HUES6 (cell line): ENCODE measurements at regions not wholly inside any gene's neighbourhood (a gene's known extent, or its start where the extent isn't known, plus 50 kb on each side); places are given as distances from the start of the nearest gene placed in this dataset.

Experiments used
- H3K27ac ChIP-seq: 2 replicates; pipeline ENCODE4 v1.7.0; 2013; ENCODE audit warnings: low read depth, mild to moderate bottlenecking, low read length, inconsistent platforms
- H3K27me3 ChIP-seq: 2 replicates; pipeline ENCODE4 v1.6.1; 2013; ENCODE audit warnings: low read length; ENCODE audit not compliant: control insufficient read depth, insufficient read depth
- H3K36me3 ChIP-seq: 2 replicates; pipeline ENCODE4 v1.6.1; 2013; ENCODE audit warnings: low read length; ENCODE audit not compliant: control insufficient read depth, insufficient read depth
- H3K4me1 ChIP-seq: 2 replicates; pipeline ENCODE4 v1.6.1; 2013; ENCODE audit warnings: low read length; ENCODE audit not compliant: control insufficient read depth, insufficient read depth
- H3K4me3 ChIP-seq: 2 replicates; pipeline ENCODE4 v1.5.1; 2013; ENCODE audit warnings: low read depth, low read length
- H3K9ac ChIP-seq: one replicate; pipeline ENCODE4 v1.6.1; 2013; ENCODE audit warnings: mild to moderate bottlenecking, low read length
- H3K9me3 ChIP-seq: 2 replicates; pipeline ENCODE4 v1.6.1; 2013; ENCODE audit warnings: low read depth, low read length; ENCODE audit not compliant: control insufficient read depth, insufficient read depth

DNA sequence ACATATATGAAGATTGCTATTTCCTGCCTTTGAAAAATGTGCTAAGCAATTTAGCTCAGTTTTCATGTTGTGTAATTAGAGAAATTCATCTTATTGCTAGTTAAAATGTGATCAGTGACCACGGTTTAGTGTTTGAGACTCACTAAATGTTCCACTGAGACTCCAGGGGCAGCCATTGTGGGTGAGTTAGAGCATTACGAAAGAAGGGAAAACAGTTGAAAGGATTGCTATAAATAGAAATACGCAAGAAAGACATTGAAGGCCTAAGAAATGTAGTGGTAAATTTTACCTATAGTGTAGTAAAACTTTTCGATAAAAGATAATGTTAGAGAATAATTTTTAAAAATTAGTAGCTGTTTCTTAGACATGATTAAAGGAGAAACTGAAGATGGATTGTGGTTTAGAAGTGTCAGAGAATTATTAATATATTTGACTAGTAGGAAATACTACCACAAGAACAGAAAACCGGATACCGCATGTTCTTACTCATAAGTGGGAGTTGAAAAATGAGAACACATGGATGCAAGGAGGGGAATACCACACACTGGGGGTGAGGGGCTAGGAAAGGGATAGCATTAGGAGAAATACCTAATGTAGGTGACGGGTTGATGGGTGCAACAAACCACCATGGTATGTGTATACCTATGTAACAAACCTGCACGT lies 394.5 kb downstream of the SEMA3D start:
- peaks cover 4% of the 10 kb centered on the region; the same call in 1 of the 2 replicates for H3K9me3 ChIP-seq
- H3K4me3 ChIP-seq = no peak overlapping the region
- no peak overlapping the region for H3K9ac ChIP-seq
- H3K27me3 ChIP-seq = no peaks in the 10 kb centered on the region
- H3K36me3 ChIP-seq = no peaks in the 10 kb centered on the region
- no peaks in the 10 kb centered on the region for H3K4me1 ChIP-seq
- H3K27ac ChIP-seq = no peak overlapping the region

DNA sequence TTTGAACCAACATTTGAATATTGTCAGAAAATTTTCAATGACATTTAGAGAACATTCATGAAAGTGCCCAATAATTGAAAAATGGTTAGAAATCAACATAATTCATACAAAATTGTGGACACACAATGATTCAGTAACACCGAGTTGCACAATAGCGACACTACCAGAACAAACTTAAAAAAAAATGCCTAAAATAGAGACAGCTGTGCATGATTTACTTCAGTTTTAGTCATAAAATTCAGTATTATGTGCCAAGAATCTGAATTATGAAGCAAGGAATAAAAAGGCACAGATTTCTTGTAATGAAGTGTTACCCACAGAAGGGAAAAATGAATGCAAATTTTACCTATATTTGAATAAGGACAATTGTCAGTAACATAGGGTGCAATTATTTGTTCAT lies 396.0 kb downstream of the SEMA3D start:
- Histone ChIP-seq H3K4me1 (no peaks in the 10 kb centered on the region), H3K9ac (no peak overlapping the region), H3K4me3 (no peak overlapping the region), H3K36me3 (no peaks in the 10 kb centered on the region), H3K9me3 (0 out of 2 replicates have a peak, but pooled peaks cover 2% of the 10 kb centered on the region), H3K27ac (no peak overlapping the region), H3K27me3 (no peaks in the 10 kb centered on the region)

DNA sequence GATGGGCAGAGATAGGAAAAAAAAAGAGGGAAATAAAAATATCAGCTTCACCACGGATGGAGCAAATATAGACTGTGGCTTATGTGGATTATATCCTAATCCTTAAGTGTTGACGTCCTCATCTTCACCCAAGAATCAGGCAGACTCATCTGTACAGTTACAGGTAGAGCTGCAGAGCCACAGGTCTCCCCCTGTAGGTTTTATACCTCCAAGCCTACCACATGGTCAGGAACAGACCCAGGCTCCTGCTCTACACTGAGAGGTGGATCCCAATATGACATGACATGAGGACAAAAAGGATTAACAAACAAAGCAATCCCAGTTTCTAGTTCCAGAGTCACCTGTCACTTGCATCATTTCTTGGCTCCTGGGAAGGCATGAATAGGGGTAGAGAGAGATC lies 400.8 kb downstream of the SEMA3D start:
- Histone ChIP-seq H3K27me3 (no peaks in the 10 kb centered on the region), H3K27ac (no peak overlapping the region), H3K36me3 (no peaks in the 10 kb centered on the region), H3K4me1 (peaks cover 4% of the 10 kb centered on the region), H3K9ac (no peak overlapping the region), H3K9me3 (no peaks in the 10 kb centered on the region), H3K4me3 (no peak overlapping the region)

- Histone ChIP-seq H3K9ac (no peak overlapping the region), H3K27me3 (no peaks in the 10 kb centered on the region), H3K4me1 (peaks cover 4% of the 10 kb centered on the region), H3K36me3 (no peaks in the 10 kb centered on the region), H3K4me3 (no peak overlapping the region), H3K9me3 (no peaks in the 10 kb centered on the region), H3K27ac (no peak overlapping the region)
Measured at GRCh38 chr7:84784450-84784849, 402.4 kb downstream of the SEMA3D start.

DNA sequence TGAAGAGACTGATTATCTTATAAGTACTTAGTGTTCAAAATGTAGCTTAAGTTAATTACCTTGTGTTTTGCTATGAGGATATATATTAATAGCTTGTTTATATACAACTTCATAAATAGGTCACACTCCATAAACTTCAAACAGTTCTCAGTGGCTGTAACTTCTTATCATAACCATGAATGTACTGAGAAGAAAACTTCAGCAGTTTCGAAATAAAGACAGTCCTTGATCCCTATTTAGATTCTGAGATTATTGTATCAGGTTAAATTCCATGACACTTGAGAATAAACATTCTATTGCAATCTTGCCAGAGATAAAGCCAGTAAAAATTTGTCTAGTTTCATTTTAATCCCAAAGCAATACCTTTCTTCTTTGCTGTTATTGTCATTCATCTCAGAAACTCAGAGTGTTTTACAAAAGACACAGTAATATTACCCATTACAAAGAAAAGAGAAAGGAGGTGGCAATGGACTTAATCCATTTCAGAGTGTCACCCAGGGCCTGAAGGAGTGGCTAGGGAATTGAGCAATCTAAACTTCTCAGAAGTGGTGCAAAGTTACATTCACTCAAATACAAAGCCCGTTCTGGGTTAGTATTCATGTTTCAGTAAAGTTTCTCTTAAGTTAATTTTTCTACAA lies 403.6 kb downstream of the SEMA3D start:
- H3K27ac ChIP-seq = no peak overlapping the region
- H3K9me3 ChIP-seq = no peaks in the 10 kb centered on the region
- H3K9ac ChIP-seq = no peak overlapping the region
- H3K36me3 ChIP-seq = no peaks in the 10 kb centered on the region
- no peaks in the 10 kb centered on the region for H3K27me3 ChIP-seq
- H3K4me3 ChIP-seq = no peak overlapping the region
- H3K4me1 ChIP-seq = peaks cover 4% of the 10 kb centered on the region

DNA sequence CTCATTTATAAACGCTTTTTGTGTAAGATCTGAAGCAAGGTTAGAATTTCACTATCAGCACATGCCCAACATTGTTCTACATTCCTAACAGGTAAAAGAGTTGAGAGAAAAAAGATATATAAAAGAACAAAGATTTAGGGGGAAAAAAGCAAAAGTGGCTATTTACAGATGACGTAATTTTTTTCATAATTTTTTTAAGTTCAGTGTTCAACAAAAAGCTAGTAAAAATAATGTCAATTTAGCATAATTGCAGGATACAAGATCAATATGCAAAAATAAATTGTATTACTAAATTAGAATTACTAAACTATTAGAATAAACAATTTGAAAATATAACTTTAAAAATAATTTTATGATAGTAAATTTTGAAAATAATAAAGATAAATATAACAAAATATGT lies 405.0 kb downstream of the SEMA3D start:
- H3K9me3 ChIP-seq = peaks cover 4% of the 10 kb centered on the region; the same call in 1 of the 2 replicates
- H3K4me3 ChIP-seq = no peak overlapping the region
- H3K27ac ChIP-seq = no peak overlapping the region
- H3K27me3 ChIP-seq = no peaks in the 10 kb centered on the region
- H3K4me1 ChIP-seq = peaks cover 4% of the 10 kb centered on the region
- H3K36me3 ChIP-seq = no peaks in the 10 kb centered on the region
- no peak overlapping the region for H3K9ac ChIP-seq

DNA sequence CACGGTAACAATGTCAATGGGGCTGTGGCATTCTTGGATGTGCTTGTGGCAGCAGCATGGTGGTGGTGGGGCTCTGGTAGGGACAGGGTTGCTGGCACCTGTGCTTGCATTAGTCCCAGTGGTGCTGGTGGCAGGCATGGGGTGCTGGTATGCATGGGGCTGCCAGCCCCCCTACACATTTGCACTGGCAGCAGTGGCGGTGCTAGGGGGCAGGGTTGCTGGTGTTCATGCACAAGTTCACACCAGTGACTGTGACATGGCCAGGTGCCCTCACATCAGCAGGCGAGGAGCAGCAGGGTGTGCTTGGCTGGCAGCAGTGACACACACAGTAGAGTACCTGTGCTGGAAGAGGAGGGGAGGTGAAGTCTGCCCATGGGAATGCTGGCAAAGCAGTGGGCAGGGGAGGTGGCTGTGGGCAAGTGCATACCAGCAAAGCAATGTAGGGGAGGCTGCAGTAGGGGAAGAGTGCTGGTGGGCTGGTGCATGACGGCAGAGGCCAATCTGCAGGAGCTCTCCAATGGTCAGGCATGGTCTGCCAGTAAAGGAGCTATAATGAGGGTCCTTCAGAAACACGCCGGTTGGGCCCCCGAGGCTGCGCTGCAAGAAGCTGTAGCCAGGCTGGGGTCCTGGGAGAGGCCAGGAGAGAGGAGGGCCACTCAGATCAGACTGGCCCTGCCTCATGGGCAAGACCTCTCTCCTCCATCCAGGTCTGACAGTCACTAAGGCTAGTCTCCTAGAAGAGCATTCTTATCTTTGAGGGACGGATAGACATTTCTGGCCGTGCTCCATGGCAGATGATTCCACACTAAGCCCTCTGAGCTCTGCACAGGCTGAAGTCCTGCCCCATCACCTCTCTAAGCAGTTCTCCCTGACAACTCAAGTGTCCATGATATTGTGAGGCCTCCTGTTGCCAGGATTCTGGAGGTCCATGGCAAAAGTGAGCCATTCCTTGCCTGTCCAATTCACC lies 406.4 kb downstream of the SEMA3D start:
- Histone ChIP-seq H3K4me1 (peaks cover 4% of the 10 kb centered on the region), H3K9ac (no peak overlapping the region), H3K9me3 (peaks cover 4% of the 10 kb centered on the region; the same call in 1 of the 2 replicates), H3K27me3 (no peaks in the 10 kb centered on the region), H3K4me3 (no peak overlapping the region), H3K36me3 (no peaks in the 10 kb centered on the region), H3K27ac (no peak overlapping the region)

DNA sequence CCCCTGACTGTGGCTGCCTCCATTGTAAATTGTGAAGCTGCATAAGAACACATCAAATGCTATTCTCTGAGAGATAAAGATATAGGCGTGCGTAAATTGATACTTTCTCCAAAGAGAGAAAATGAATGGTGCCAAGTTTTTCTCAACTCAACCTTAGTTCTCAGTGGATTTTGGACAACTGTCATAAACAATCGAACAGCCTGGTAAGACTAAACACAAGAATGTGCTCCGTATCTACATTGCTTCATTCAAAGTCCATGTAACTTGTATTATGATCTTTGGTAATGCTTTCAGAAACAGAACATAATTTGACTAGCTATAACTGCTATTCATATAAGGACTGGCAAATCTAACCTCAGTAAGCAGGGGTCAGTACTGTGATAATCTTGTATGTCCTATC lies 429.1 kb downstream of the SEMA3D start:
- H3K27ac ChIP-seq = no peak overlapping the region
- H3K27me3 ChIP-seq = no peaks in the 10 kb centered on the region

GRCh38 chr7:84746353-84746752 lies 440.5 kb downstream of the SEMA3D start:
- H3K27me3 ChIP-seq = no peaks in the 10 kb centered on the region
- no peak overlapping the region for H3K9ac ChIP-seq
- H3K4me3 ChIP-seq = no peak overlapping the region
- H3K4me1 ChIP-seq = no peaks in the 10 kb centered on the region
- no peaks in the 10 kb centered on the region for H3K36me3 ChIP-seq
- H3K9me3 ChIP-seq = no peaks in the 10 kb centered on the region
- no peak overlapping the region for H3K27ac ChIP-seq

More for the DNA sequence above, 429.1 kb downstream of the SEMA3D start:
- H3K36me3 ChIP-seq = no peaks in the 10 kb centered on the region
- H3K4me3 ChIP-seq = no peak overlapping the region
- H3K9me3 ChIP-seq = 0 out of 2 replicates have a peak, but pooled peaks cover 3% of the 10 kb centered on the region
- no peak overlapping the region for H3K9ac ChIP-seq
- no peaks in the 10 kb centered on the region for H3K4me1 ChIP-seq

- H3K9me3 ChIP-seq = no peaks in the 10 kb centered on the region
- H3K36me3 ChIP-seq = no peaks in the 10 kb centered on the region
- H3K9ac ChIP-seq = no peak overlapping the region
- no peaks in the 10 kb centered on the region for H3K27me3 ChIP-seq
- H3K4me1 ChIP-seq = no peaks in the 10 kb centered on the region
- no peak overlapping the region for H3K4me3 ChIP-seq
- H3K27ac ChIP-seq = no peak overlapping the region
Measured at GRCh38 chr7:84744385-84744784, 442.5 kb downstream of the SEMA3D start.
